ENCODE measurements at regions not wholly inside any gene's neighbourhood (a gene's known extent, or its start where the extent isn't known, plus 50 kb on each side); places are given as distances from the start of the nearest gene placed in this dataset.

GRCh38 chr2:82260521-82260920 lies 1956.0 kb upstream of the LRRTM1 start (continued):
- no peak for TF ChIP-seq MGA (IDR thresholded peaks at IDR 0.05)
